DND-41 (cell line): ENCODE measurements at regions not wholly inside any gene's neighbourhood (a gene's known extent, or its start where the extent isn't known, plus 50 kb on each side); places are given as distances from the start of the nearest gene placed in this dataset.

Experiments
- EZH2 ChIP-seq: IDR thresholded peaks from 3 replicates; pipeline ENCODE4 v1.6.1; 2012; ENCODE audit warnings: borderline replicate concordance, low read depth, mild to moderate bottlenecking, moderate library complexity, low read length, inconsistent platforms; ENCODE audit not compliant: severe bottlenecking
- TF ChIP-seq, protein P1 (sequence below): IDR thresholded peaks from 2 replicates; pipeline ENCODE4 v1.5.1; 2012; ENCODE audit warnings: borderline replicate concordance, low read length, moderate library complexity, mild to moderate bottlenecking; ENCODE audit not compliant: poor library complexity, severe bottlenecking; ENCODE audit errors: extremely low read depth

DNA sequence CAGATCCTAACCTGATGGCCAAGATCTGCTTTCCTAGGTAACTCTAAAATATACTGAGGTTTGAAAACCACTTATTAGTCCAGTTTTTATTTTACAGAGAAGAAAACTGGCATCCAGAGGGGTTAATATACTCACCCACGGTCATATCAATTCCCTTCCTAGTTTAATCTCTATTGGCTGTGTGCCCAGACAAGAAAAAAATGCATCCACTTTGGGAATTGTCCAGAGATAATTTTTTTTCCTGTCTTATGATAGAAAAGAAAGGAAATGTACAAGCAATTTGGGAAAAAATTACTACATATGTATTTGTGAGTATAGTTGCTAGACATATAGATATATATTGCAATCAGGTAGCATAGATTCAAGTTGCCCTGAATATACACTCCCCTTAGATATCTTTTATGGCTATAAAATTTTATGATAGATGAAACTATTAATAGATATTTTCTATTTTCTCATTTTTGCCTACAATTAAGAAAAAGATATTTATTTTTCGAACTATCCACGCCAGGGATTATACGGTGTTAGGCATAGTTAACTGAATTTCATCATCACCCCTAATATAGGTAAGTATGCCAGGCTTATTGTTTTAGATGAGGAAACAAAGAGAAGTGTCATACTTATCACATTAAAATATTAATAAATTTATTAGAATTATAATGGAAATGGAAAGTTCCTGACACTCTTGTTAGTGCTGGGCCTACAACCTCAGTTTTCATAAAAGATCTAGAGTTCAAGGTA, 100.5 kb upstream of the SLC38A2 start:
- TF ChIP-seq, protein P1, sequence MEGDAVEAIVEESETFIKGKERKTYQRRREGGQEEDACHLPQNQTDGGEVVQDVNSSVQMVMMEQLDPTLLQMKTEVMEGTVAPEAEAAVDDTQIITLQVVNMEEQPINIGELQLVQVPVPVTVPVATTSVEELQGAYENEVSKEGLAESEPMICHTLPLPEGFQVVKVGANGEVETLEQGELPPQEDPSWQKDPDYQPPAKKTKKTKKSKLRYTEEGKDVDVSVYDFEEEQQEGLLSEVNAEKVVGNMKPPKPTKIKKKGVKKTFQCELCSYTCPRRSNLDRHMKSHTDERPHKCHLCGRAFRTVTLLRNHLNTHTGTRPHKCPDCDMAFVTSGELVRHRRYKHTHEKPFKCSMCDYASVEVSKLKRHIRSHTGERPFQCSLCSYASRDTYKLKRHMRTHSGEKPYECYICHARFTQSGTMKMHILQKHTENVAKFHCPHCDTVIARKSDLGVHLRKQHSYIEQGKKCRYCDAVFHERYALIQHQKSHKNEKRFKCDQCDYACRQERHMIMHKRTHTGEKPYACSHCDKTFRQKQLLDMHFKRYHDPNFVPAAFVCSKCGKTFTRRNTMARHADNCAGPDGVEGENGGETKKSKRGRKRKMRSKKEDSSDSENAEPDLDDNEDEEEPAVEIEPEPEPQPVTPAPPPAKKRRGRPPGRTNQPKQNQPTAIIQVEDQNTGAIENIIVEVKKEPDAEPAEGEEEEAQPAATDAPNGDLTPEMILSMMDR: no peak
- no peak for TF ChIP-seq EZH2
